Endodermal cell (in vitro differentiated cells): ENCODE measurements at regions not wholly inside any gene's neighbourhood (a gene's known extent, or its start where the extent isn't known, plus 50 kb on each side); places are given as distances from the start of the nearest gene placed in this dataset.

Experiments used
- DNase-seq: peaks from one replicate; pipeline ENCODE4 v3.0.0-alpha.2; 2017
- H3K27ac ChIP-seq: 2 replicates; pipeline ENCODE4 v1.5.1; 2013; ENCODE audit warnings: mild to moderate bottlenecking, low read depth, low read length, moderate library complexity
- H3K27me3 ChIP-seq: 2 replicates; pipeline ENCODE4 v1.6.1; 2013; ENCODE audit warnings: mild to moderate bottlenecking, low read length, moderate library complexity; ENCODE audit not compliant: insufficient read depth, control insufficient read depth, poor library complexity, severe bottlenecking
- H3K36me3 ChIP-seq: 2 replicates; pipeline ENCODE4 v1.7.0; 2013; ENCODE audit warnings: mild to moderate bottlenecking, low read length, moderate library complexity; ENCODE audit not compliant: control insufficient read depth, insufficient read depth
- H3K4me1 ChIP-seq: one replicate; pipeline ENCODE4 v1.7.0; 2013; ENCODE audit warnings: low read length; ENCODE audit not compliant: control insufficient read depth, insufficient read depth
- H3K4me3 ChIP-seq: 2 replicates; pipeline ENCODE4 v1.5.1; 2013; ENCODE audit warnings: mild to moderate bottlenecking, low read length, moderate library complexity
- H3K9ac ChIP-seq: 2 replicates; pipeline ENCODE4 v1.6.1; 2013; ENCODE audit warnings: mild to moderate bottlenecking, low read length, moderate library complexity; ENCODE audit not compliant: poor library complexity, severe bottlenecking; ENCODE audit errors: extremely low read depth
- H3K9me3 ChIP-seq: 2 replicates; pipeline ENCODE4 v1.6.1; 2013; ENCODE audit warnings: mild to moderate bottlenecking, low read length, moderate library complexity; ENCODE audit not compliant: control insufficient read depth
- H3K27ac Mint-ChIP-seq: 2 replicates; pipeline ENCODE4 v1.8.0; 2020; ENCODE audit warnings: mixed read lengths
- H3K27me3 Mint-ChIP-seq: 2 replicates; pipeline ENCODE4 v1.8.0; 2021; ENCODE audit warnings: mild to moderate bottlenecking, mixed read lengths; ENCODE audit not compliant: insufficient read depth
- H3K36me3 Mint-ChIP-seq: 2 replicates; pipeline ENCODE4 v1.8.0; 2020; ENCODE audit warnings: low read depth, mixed read lengths
- H3K4me1 Mint-ChIP-seq: 2 replicates; pipeline ENCODE4 v1.8.0; 2020; ENCODE audit warnings: mixed read lengths
- H3K4me3 Mint-ChIP-seq: 2 replicates; pipeline ENCODE4 v1.8.0; 2020; ENCODE audit warnings: mild to moderate bottlenecking, moderate library complexity, mixed read lengths
- H3K9me3 Mint-ChIP-seq: 2 replicates; pipeline ENCODE4 v1.8.0; 2020; ENCODE audit warnings: mild to moderate bottlenecking, mixed read lengths
- WGBS, 2 experiments: methylation state at CpG; one replicate each; pipeline versions ENCODE4 v1.1.5 to v1.1.7; 2013; ENCODE audit warnings: missing lambda C conversion rate in 2 of 2, mixed read lengths in 1 of 2; ENCODE audit not compliant: insufficient coverage in 1 of 2, insufficient read length in 1 of 2; 5-methylcytosine and 5-hydroxymethylcytosine counted together
- TF ChIP-seq, protein P1 (sequence below): fragments of 200-600 bp; sonication (generic); conservative IDR thresholded peaks from 2 replicates; pipeline ENCODE4 v1.5.0; 2021; ENCODE audit warnings: antibody characterized with exemption, mild to moderate bottlenecking

DNA sequence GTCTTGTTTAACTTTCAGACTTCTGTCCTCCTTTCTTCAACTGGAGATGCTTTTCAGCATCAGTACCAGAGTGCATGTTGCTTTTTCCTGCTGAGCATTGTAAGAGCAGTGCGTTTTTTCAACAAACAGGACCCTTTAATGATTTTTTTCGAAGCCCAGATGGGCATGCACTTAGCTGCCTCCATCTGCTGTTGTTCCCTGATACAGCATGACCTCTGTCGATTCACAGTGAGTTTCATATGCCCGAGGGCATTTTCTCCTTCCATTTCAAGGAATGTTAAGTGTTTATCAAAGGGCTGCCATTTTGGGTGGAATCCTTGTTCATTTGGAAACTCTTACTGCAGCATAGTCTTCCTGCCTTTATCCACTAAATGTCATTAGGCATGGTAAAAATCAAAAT, 428.6 kb downstream of the DTHD1 start:
- Histone ChIP-seq H3K27me3 (peaks cover 9% of the 10 kb centered on the region), H3K36me3 (no peaks in the 10 kb centered on the region), H3K9ac (no peak overlapping the region), H3K4me3 (no peak overlapping the region), H3K27ac (no peak overlapping the region), H3K9me3 (peaks cover 7% of the 10 kb centered on the region), H3K4me1 (peaks cover 4% of the 10 kb centered on the region)
- DNase-seq = no peak
- no peaks in the 10 kb centered on the region for H3K36me3 Mint-ChIP-seq
- WGBS, 2 experiments = 92 to 100% methylated on average over 2 to 4 of the region's 4 CpGs
- TF ChIP-seq, protein P1, sequence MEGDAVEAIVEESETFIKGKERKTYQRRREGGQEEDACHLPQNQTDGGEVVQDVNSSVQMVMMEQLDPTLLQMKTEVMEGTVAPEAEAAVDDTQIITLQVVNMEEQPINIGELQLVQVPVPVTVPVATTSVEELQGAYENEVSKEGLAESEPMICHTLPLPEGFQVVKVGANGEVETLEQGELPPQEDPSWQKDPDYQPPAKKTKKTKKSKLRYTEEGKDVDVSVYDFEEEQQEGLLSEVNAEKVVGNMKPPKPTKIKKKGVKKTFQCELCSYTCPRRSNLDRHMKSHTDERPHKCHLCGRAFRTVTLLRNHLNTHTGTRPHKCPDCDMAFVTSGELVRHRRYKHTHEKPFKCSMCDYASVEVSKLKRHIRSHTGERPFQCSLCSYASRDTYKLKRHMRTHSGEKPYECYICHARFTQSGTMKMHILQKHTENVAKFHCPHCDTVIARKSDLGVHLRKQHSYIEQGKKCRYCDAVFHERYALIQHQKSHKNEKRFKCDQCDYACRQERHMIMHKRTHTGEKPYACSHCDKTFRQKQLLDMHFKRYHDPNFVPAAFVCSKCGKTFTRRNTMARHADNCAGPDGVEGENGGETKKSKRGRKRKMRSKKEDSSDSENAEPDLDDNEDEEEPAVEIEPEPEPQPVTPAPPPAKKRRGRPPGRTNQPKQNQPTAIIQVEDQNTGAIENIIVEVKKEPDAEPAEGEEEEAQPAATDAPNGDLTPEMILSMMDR = no peak
- H3K27ac Mint-ChIP-seq = no peak overlapping the region
- H3K27me3 Mint-ChIP-seq = peaks cover 32% of the 10 kb centered on the region
- H3K9me3 Mint-ChIP-seq = peaks cover 13% of the 10 kb centered on the region
- no peak overlapping the region for H3K4me3 Mint-ChIP-seq
- H3K4me1 Mint-ChIP-seq = peaks cover 15% of the 10 kb centered on the region

DNA sequence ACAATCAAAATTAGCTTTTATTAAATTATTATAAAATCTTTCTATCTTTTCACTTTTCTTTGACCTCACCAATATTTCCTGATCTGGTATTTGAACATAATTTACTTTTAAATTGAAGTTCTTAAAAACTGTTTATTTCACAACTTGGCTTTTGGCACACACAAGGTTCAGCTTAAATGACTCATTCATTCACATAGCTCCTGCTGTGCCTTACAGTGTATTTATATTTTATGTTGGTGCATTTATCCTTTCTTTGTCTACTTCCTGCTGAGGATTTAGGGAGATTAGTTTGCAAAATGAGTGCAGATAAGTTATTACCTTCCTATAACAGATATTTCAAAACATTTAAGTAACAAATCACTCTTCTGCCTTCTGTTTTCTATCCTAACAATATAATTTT, 430.6 kb downstream of the DTHD1 start:
- Histone ChIP-seq H3K9ac (no peak overlapping the region), H3K36me3 (no peaks in the 10 kb centered on the region), H3K27me3 (peaks cover 9% of the 10 kb centered on the region), H3K27ac (no peak overlapping the region), H3K9me3 (peaks cover 6% of the 10 kb centered on the region), H3K4me3 (no peak overlapping the region), H3K4me1 (peaks cover 4% of the 10 kb centered on the region)
- H3K4me1 Mint-ChIP-seq = peaks cover 15% of the 10 kb centered on the region
- H3K27ac Mint-ChIP-seq = no peak overlapping the region
- DNase-seq = no peak
- peaks cover 5% of the 10 kb centered on the region for H3K9me3 Mint-ChIP-seq
- peaks cover 46% of the 10 kb centered on the region for H3K27me3 Mint-ChIP-seq
- no peaks in the 10 kb centered on the region for H3K36me3 Mint-ChIP-seq
- H3K4me3 Mint-ChIP-seq = no peak overlapping the region
- TF ChIP-seq, protein P1 = no peak

DNA sequence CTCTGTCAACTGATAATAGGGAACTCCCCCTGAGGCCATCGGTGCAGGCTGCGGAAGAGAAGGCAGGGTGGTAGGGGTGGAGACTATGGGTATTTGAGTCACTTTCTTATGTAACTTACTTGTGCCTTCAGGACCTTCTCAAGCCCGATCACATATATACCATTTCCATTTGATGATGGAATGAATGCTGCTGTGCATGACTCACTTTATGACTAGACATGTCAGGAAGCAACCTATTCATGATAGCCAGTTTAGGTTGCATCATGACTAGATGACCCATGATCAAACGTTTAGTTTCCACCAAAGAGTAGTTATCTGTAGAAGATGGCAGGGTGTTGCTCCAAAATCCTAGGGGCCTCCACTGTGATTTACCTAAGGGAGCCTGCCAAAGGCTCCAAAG, 435.5 kb downstream of the DTHD1 start:
- Mint-ChIP-seq H3K27me3 (peaks cover 30% of the 10 kb centered on the region), H3K9me3 (no peaks in the 10 kb centered on the region), H3K4me3 (no peak overlapping the region), H3K27ac (no peak overlapping the region), H3K36me3 (no peaks in the 10 kb centered on the region), H3K4me1 (peaks cover 22% of the 10 kb centered on the region)
- Histone ChIP-seq H3K27me3 (no peaks in the 10 kb centered on the region), H3K36me3 (no peaks in the 10 kb centered on the region), H3K27ac (no peak overlapping the region), H3K4me1 (no peaks in the 10 kb centered on the region), H3K4me3 (no peak overlapping the region), H3K9ac (no peak overlapping the region), H3K9me3 (no peaks in the 10 kb centered on the region)
- TF ChIP-seq, protein P1 = no peak
- DNase-seq = no peak
- 83 to 88% methylated on average over 1 to 4 of the region's 4 CpGs for WGBS, 2 experiments
